Keratinocyte (primary cell): ENCODE measurements at regions not wholly inside any gene's neighbourhood (a gene's known extent, or its start where the extent isn't known, plus 50 kb on each side); places are given as distances from the start of the nearest gene placed in this dataset.

ENCODE experiments used
- DNase-seq: peaks from one replicate; pipeline ENCODE4 v3.0.0-alpha.2; 2011; ENCODE audit warnings: low read depth, missing footprints, low spot score
- FAIRE-seq: peaks from 2 replicates; lab custom pipeline; 2011; peaks lifted over from hg19 to GRCh38; lab: Jason Lieb, UNC
- H2AFZ ChIP-seq: 2 replicates; pipeline ENCODE4 v1.6.0; 2012; ENCODE audit warnings: low read length, control low read depth, inconsistent platforms; ENCODE audit not compliant: control insufficient read depth
- H3K27ac ChIP-seq: 2 replicates; pipeline ENCODE4 v1.5.1; 2011; ENCODE audit warnings: low read length; ENCODE audit not compliant: control insufficient read depth, insufficient read depth
- H3K27me3 ChIP-seq: 3 replicates; pipeline ENCODE4 v1.6.0; 2011; ENCODE audit warnings: low read length; ENCODE audit not compliant: control insufficient read depth, insufficient read depth; ENCODE audit errors: extremely low read depth
- H3K36me3 ChIP-seq, 2 experiments: 2 replicates in 1 of 2; 3 replicates in 1 of 2; pipeline ENCODE4 v1.5.1; 2011; ENCODE audit warnings: low read length in 2 of 2, mild to moderate bottlenecking in 1 of 2; ENCODE audit not compliant: control insufficient read depth in 2 of 2, insufficient read depth in 2 of 2; ENCODE audit errors: extremely low read depth in 1 of 2
- H3K4me1 ChIP-seq: 3 replicates; pipeline ENCODE4 v1.5.1; 2011; ENCODE audit warnings: low read length; ENCODE audit not compliant: control insufficient read depth, insufficient read depth; ENCODE audit errors: extremely low read depth
- H3K4me2 ChIP-seq: 3 replicates; pipeline ENCODE4 v1.6.0; 2011; ENCODE audit warnings: low read depth, low read length; ENCODE audit not compliant: control insufficient read depth, insufficient read depth; ENCODE audit errors: extremely low read depth
- H3K4me3 ChIP-seq, 3 experiments: fragments of 200-600 bp in 1 of 3; sonication (generic) in 1 of 3; 2 replicates in 2 of 3; 3 replicates in 1 of 3; pipeline ENCODE4 v1.5.1; 2011 to 2016; ENCODE audit warnings: low read length in 3 of 3, mild to moderate bottlenecking in 3 of 3, control low read depth in 2 of 3, inconsistent platforms in 1 of 3, low read depth in 1 of 3, mixed read lengths in 1 of 3, mixed run types in 1 of 3, moderate library complexity in 1 of 3; ENCODE audit not compliant: control insufficient read depth in 2 of 3, insufficient read depth in 2 of 3; ENCODE audit errors: extremely low read depth in 1 of 3
- H3K79me2 ChIP-seq: 2 replicates; pipeline ENCODE4 v1.6.0; 2012; ENCODE audit warnings: low read length; ENCODE audit not compliant: control insufficient read depth, insufficient read depth
- H3K9ac ChIP-seq: 3 replicates; pipeline ENCODE4 v1.6.0; 2011; ENCODE audit warnings: low read length; ENCODE audit not compliant: control insufficient read depth, insufficient read depth; ENCODE audit errors: extremely low read depth
- H3K9me1 ChIP-seq: 3 replicates; pipeline ENCODE4 v1.6.0; 2011; ENCODE audit warnings: low read length; ENCODE audit not compliant: control insufficient read depth, insufficient read depth; ENCODE audit errors: extremely low read depth
- H3K9me3 ChIP-seq: 2 replicates; pipeline ENCODE4 v1.5.1; 2012; ENCODE audit warnings: low read depth, low read length; ENCODE audit not compliant: control insufficient read depth
- H4K20me1 ChIP-seq: 3 replicates; pipeline ENCODE4 v1.6.0; 2011; ENCODE audit warnings: low read length; ENCODE audit not compliant: control insufficient read depth, insufficient read depth; ENCODE audit errors: extremely low read depth
- CTCF ChIP-seq, 3 experiments: IDR thresholded peaks in 1 of 3; conservative IDR thresholded peaks in 1 of 3; optimal IDR thresholded peaks in 1 of 3; 2 replicates in 2 of 3; 3 replicates in 1 of 3; pipeline versions ENCODE3 to v1.5.1; 2011; ENCODE audit warnings: low read length in 3 of 3, mild to moderate bottlenecking in 3 of 3, moderate library complexity in 2 of 3, control low read depth in 1 of 3, inconsistent platforms in 1 of 3; ENCODE audit not compliant: insufficient read depth in 2 of 3; ENCODE audit errors: extremely low read depth in 1 of 3
- EZH2 ChIP-seq: IDR thresholded peaks from one replicate; pipeline ENCODE4 v1.6.1; 2012; ENCODE audit warnings: inconsistent platforms, mild to moderate bottlenecking, low read length, moderate library complexity
- dilution Hi-C: fragments of 300-500 bp; cut with MboI; formaldehyde crosslinking; loops from one replicate; pipeline ENCODE4 v1.7.0; 2020; ENCODE audit warnings: low sequenced_read_pairs; ENCODE audit not compliant: extremely low pct_ligation_motif_present

- Histone ChIP-seq H3K27ac (no peak overlapping the region), H3K79me2 (no peaks in the 10 kb centered on the region), H3K4me2 (no peak overlapping the region), H3K36me3 (no peaks in the 10 kb centered on the region), H3K9ac (no peak overlapping the region), H3K9me1 (no peaks in the 10 kb centered on the region), H4K20me1 (no peaks in the 10 kb centered on the region), H3K4me1 (no peaks in the 10 kb centered on the region), H3K27me3 (no peaks in the 10 kb centered on the region), H3K4me3 (no peak overlapping the region), H2AFZ (no peak overlapping the region), H3K9me3 (peaks cover 2% of the 10 kb centered on the region)
- TF ChIP-seq EZH2 (no peak), CTCF (optimal IDR thresholded peaks at IDR 0.05 in 1 of 3, IDR thresholded peaks at IDR 0.05 in 1 of 3, conservative IDR thresholded peaks at IDR 0.05 in 1 of 3; ENCODE audit: extremely low read depth in 1 of 3, insufficient read depth in 2 of 3, low read length in 3 of 3) (no peak)
- no peak for DNase-seq
- dilution Hi-C loops, result no loop called here
- FAIRE-seq, result no peak
These were observed 267.7 kb downstream of the ACTR3B start for GRCh38 chr7:153027210-153027609.

- H3K4me3 ChIP-seq, result no peak overlapping the region
- H3K9me3 ChIP-seq, result peaks cover 2% of the 10 kb centered on the region
- no peak overlapping the region for H3K9ac ChIP-seq
- H3K4me2 ChIP-seq, result no peak overlapping the region
- H3K36me3 ChIP-seq, result no peaks in the 10 kb centered on the region
- no peak for FAIRE-seq
- no peaks in the 10 kb centered on the region for H3K9me1 ChIP-seq
- H2AFZ ChIP-seq, result no peak overlapping the region
- DNase-seq, result no peak
- no peaks in the 10 kb centered on the region for H3K4me1 ChIP-seq
- H3K79me2 ChIP-seq, result no peaks in the 10 kb centered on the region
- H4K20me1 ChIP-seq, result no peaks in the 10 kb centered on the region
- H3K27me3 ChIP-seq, result no peaks in the 10 kb centered on the region
- TF ChIP-seq CTCF (optimal IDR thresholded peaks at IDR 0.05 in 1 of 3, IDR thresholded peaks at IDR 0.05 in 1 of 3, conservative IDR thresholded peaks at IDR 0.05 in 1 of 3; ENCODE audit: extremely low read depth in 1 of 3, insufficient read depth in 2 of 3, low read length in 3 of 3) (no peak), EZH2 (no peak)
- dilution Hi-C loops, result no loop called here
- H3K27ac ChIP-seq, result no peak overlapping the region
These were observed 268.4 kb downstream of the ACTR3B start for GRCh38 chr7:153027904-153028303.
